ENCODE measurements at regions not wholly inside any gene's neighbourhood (a gene's known extent, or its start where the extent isn't known, plus 50 kb on each side); places are given as distances from the start of the nearest gene placed in this dataset.

GRCh38 chr12:104877103-104877705 is 80.9 kb downstream of the SLC41A2 start:
- Mint-ChIP-seq H3K36me3 (no peaks in the 10 kb centered on the region), H3K4me3 (no peak overlapping the region), H3K4me1 (ENCODE audit: low read depth) (peaks cover 6% of the 10 kb centered on the region), H3K9me3 (ENCODE audit: low read depth) (no peaks in the 10 kb centered on the region), H3K27ac (no peak overlapping the region), H3K27me3 (no peaks in the 10 kb centered on the region)

GRCh38 chr12:104873374-104873773 is 84.7 kb downstream of the SLC41A2 start:
- H3K9me3 Mint-ChIP-seq (ENCODE audit: low read depth) = no peaks in the 10 kb centered on the region

GRCh38 chr12:104870797-104871196 is 87.3 kb downstream of the SLC41A2 start:
- Mint-ChIP-seq H3K27ac (no peak overlapping the region), H3K36me3 (no peaks in the 10 kb centered on the region), H3K9me3 (ENCODE audit: low read depth) (no peaks in the 10 kb centered on the region)

More at GRCh38 chr12:104873374-104873773, 84.7 kb downstream of the SLC41A2 start:
- Mint-ChIP-seq H3K4me1 (ENCODE audit: low read depth) (peaks cover 6% of the 10 kb centered on the region), H3K27me3 (peaks cover 7% of the 10 kb centered on the region), H3K4me3 (no peak overlapping the region), H3K36me3 (no peaks in the 10 kb centered on the region), H3K27ac (no peak overlapping the region)

GRCh38 chr12:104866291-104866690 is 91.8 kb downstream of the SLC41A2 start:
- Mint-ChIP-seq H3K4me1 (ENCODE audit: low read depth) (peaks cover 12% of the 10 kb centered on the region), H3K27me3 (peaks cover 7% of the 10 kb centered on the region), H3K9me3 (ENCODE audit: low read depth) (no peaks in the 10 kb centered on the region), H3K27ac (no peak overlapping the region), H3K4me3 (no peak overlapping the region), H3K36me3 (no peaks in the 10 kb centered on the region)

More at GRCh38 chr12:104870797-104871196, 87.3 kb downstream of the SLC41A2 start:
- Mint-ChIP-seq H3K4me3 (no peak overlapping the region), H3K4me1 (ENCODE audit: low read depth) (peaks cover 7% of the 10 kb centered on the region), H3K27me3 (peaks cover 7% of the 10 kb centered on the region)

- Mint-ChIP-seq H3K27ac (no peak overlapping the region), H3K36me3 (no peaks in the 10 kb centered on the region), H3K9me3 (ENCODE audit: low read depth) (no peaks in the 10 kb centered on the region), H3K4me3 (no peak overlapping the region), H3K4me1 (ENCODE audit: low read depth) (peaks cover 12% of the 10 kb centered on the region), H3K27me3 (peaks cover 4% of the 10 kb centered on the region)
Observed at GRCh38 chr12:104865080-104865479, 93.0 kb downstream of the SLC41A2 start.

GRCh38 chr12:104864668-104865067 is 93.4 kb downstream of the SLC41A2 start:
- H3K4me1 Mint-ChIP-seq (ENCODE audit: low read depth) = peaks cover 12% of the 10 kb centered on the region
- H3K27ac Mint-ChIP-seq = no peak overlapping the region
- no peaks in the 10 kb centered on the region for H3K9me3 Mint-ChIP-seq (ENCODE audit: low read depth)
- H3K27me3 Mint-ChIP-seq = peaks cover 2% of the 10 kb centered on the region
- H3K4me3 Mint-ChIP-seq = no peak overlapping the region
- no peaks in the 10 kb centered on the region for H3K36me3 Mint-ChIP-seq

- no peaks in the 10 kb centered on the region for H3K36me3 Mint-ChIP-seq
- no peak overlapping the region for H3K4me3 Mint-ChIP-seq
- no peaks in the 10 kb centered on the region for H3K27me3 Mint-ChIP-seq
- no peak overlapping the region for H3K27ac Mint-ChIP-seq
- H3K4me1 Mint-ChIP-seq (ENCODE audit: low read depth) = peaks cover 12% of the 10 kb centered on the region
- H3K9me3 Mint-ChIP-seq (ENCODE audit: low read depth) = no peaks in the 10 kb centered on the region
Observed at GRCh38 chr12:104863296-104863948, 94.7 kb downstream of the SLC41A2 start.

GRCh38 chr12:104858611-104859543 is 99.2 kb downstream of the SLC41A2 start:
- Mint-ChIP-seq H3K36me3 (no peaks in the 10 kb centered on the region), H3K4me3 (no peak overlapping the region), H3K27me3 (no peaks in the 10 kb centered on the region), H3K4me1 (ENCODE audit: low read depth) (no peaks in the 10 kb centered on the region), H3K27ac (no peak overlapping the region), H3K9me3 (ENCODE audit: low read depth) (no peaks in the 10 kb centered on the region)

- H3K9me3 Mint-ChIP-seq (ENCODE audit: low read depth) = no peaks in the 10 kb centered on the region
- H3K27ac Mint-ChIP-seq = no peak overlapping the region
- H3K36me3 Mint-ChIP-seq = no peaks in the 10 kb centered on the region
- no peaks in the 10 kb centered on the region for H3K27me3 Mint-ChIP-seq
- H3K4me3 Mint-ChIP-seq = no peak overlapping the region
- no peaks in the 10 kb centered on the region for H3K4me1 Mint-ChIP-seq (ENCODE audit: low read depth)
Observed at GRCh38 chr12:104856531-104856930, 101.6 kb downstream of the SLC41A2 start.

- Mint-ChIP-seq H3K27ac (no peak overlapping the region), H3K4me1 (ENCODE audit: low read depth) (no peaks in the 10 kb centered on the region), H3K4me3 (no peak overlapping the region), H3K36me3 (no peaks in the 10 kb centered on the region), H3K9me3 (ENCODE audit: low read depth) (no peaks in the 10 kb centered on the region), H3K27me3 (no peaks in the 10 kb centered on the region)
Observed at GRCh38 chr12:104855599-104855998, 102.5 kb downstream of the SLC41A2 start.

- no peaks in the 10 kb centered on the region for H3K4me1 Mint-ChIP-seq (ENCODE audit: low read depth)
- no peaks in the 10 kb centered on the region for H3K36me3 Mint-ChIP-seq
- H3K4me3 Mint-ChIP-seq = no peak overlapping the region
- H3K9me3 Mint-ChIP-seq (ENCODE audit: low read depth) = no peaks in the 10 kb centered on the region
- H3K27me3 Mint-ChIP-seq = no peaks in the 10 kb centered on the region
- H3K27ac Mint-ChIP-seq = no peak overlapping the region
Observed at GRCh38 chr12:104852896-104853295, 105.2 kb downstream of the SLC41A2 start.

- H3K4me1 Mint-ChIP-seq (ENCODE audit: low read depth) = no peaks in the 10 kb centered on the region
- H3K27ac Mint-ChIP-seq = no peak overlapping the region
- H3K36me3 Mint-ChIP-seq = no peaks in the 10 kb centered on the region
- no peak overlapping the region for H3K4me3 Mint-ChIP-seq
- H3K27me3 Mint-ChIP-seq = no peaks in the 10 kb centered on the region
- H3K9me3 Mint-ChIP-seq (ENCODE audit: low read depth) = no peaks in the 10 kb centered on the region
Observed at GRCh38 chr12:104852102-104852501, 106.0 kb downstream of the SLC41A2 start.

GRCh38 chr12:104850781-104851180 is 107.3 kb downstream of the SLC41A2 start:
- Mint-ChIP-seq H3K4me3 (no peak overlapping the region), H3K27me3 (no peaks in the 10 kb centered on the region), H3K9me3 (ENCODE audit: low read depth) (no peaks in the 10 kb centered on the region)

GRCh38 chr12:104846056-104846767 is 111.9 kb downstream of the SLC41A2 start:
- H3K27ac Mint-ChIP-seq = no peak overlapping the region
- H3K4me1 Mint-ChIP-seq (ENCODE audit: low read depth) = no peaks in the 10 kb centered on the region
- no peaks in the 10 kb centered on the region for H3K36me3 Mint-ChIP-seq
- H3K4me3 Mint-ChIP-seq = no peak overlapping the region
- H3K27me3 Mint-ChIP-seq = peaks cover 3% of the 10 kb centered on the region
- no peaks in the 10 kb centered on the region for H3K9me3 Mint-ChIP-seq (ENCODE audit: low read depth)

More at GRCh38 chr12:104850781-104851180, 107.3 kb downstream of the SLC41A2 start:
- Mint-ChIP-seq H3K4me1 (ENCODE audit: low read depth) (no peaks in the 10 kb centered on the region), H3K36me3 (no peaks in the 10 kb centered on the region), H3K27ac (no peak overlapping the region)

All from activated naive CD8-positive, alpha-beta T cell (primary cell).